OCI-LY3 (cell line): ENCODE measurements at regions not wholly inside any gene's neighbourhood (a gene's known extent, or its start where the extent isn't known, plus 50 kb on each side); places are given as distances from the start of the nearest gene placed in this dataset.

ENCODE experiments used
- EZH2phosphoT487 ChIP-seq: fragments of 200-600 bp; shearing (Covaris generic); IDR thresholded peaks from 2 replicates; pipeline ENCODE4 v1.6.1; 2018; ENCODE audit warnings: antibody characterized with exemption, mixed run types, low read depth
- TF ChIP-seq, protein P1 (sequence below): fragments of 200-600, 300-600 bp; sonication (generic); IDR thresholded peaks from 2 replicates; pipeline ENCODE4 v1.5.1; 2014; ENCODE audit warnings: antibody characterized with exemption, low read length, low read depth

DNA sequence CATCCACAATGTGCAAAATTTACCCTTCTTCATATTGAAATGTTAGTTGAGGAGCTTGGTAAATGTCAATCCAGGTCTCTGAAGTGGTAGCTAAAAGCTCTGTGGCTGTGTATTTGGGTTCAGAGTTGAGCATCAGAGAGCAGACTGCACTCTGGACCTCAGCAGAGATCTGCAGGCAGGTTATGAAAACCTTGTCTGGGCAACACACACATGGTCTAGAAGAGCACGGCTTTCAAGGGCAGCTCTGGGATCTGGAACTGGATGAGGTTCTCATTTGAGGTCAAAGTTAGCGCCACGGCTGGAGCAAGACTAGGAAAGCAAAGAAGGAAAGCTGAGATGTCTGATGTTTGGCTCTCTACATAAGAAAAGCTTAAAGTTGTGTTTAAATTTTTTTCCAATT, 243.0 kb downstream of the SH3BP4 start:
- no peak for TF ChIP-seq EZH2phosphoT487
- TF ChIP-seq, protein P1, sequence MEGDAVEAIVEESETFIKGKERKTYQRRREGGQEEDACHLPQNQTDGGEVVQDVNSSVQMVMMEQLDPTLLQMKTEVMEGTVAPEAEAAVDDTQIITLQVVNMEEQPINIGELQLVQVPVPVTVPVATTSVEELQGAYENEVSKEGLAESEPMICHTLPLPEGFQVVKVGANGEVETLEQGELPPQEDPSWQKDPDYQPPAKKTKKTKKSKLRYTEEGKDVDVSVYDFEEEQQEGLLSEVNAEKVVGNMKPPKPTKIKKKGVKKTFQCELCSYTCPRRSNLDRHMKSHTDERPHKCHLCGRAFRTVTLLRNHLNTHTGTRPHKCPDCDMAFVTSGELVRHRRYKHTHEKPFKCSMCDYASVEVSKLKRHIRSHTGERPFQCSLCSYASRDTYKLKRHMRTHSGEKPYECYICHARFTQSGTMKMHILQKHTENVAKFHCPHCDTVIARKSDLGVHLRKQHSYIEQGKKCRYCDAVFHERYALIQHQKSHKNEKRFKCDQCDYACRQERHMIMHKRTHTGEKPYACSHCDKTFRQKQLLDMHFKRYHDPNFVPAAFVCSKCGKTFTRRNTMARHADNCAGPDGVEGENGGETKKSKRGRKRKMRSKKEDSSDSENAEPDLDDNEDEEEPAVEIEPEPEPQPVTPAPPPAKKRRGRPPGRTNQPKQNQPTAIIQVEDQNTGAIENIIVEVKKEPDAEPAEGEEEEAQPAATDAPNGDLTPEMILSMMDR: no peak
